ENCODE measurements at regions not wholly inside any gene's neighbourhood (a gene's known extent, or its start where the extent isn't known, plus 50 kb on each side); places are given as distances from the start of the nearest gene placed in this dataset.

GRCh38 chr12:89092297-89092696 lies 260.0 kb downstream of the DUSP6 start:
- no peak for DNase-seq (ENCODE audit: low read depth)

GRCh38 chr12:89091293-89091841 lies 260.9 kb downstream of the DUSP6 start:
- no peak for DNase-seq (ENCODE audit: low read depth)

GRCh38 chr12:89089264-89089663 lies 263.0 kb downstream of the DUSP6 start:
- DNase-seq (ENCODE audit: low read depth), result no peak

- DNase-seq (ENCODE audit: low read depth), result no peak
These were observed 264.4 kb downstream of the DUSP6 start for GRCh38 chr12:89087876-89088275.

- no peak for DNase-seq (ENCODE audit: low read depth)
These were observed 265.0 kb downstream of the DUSP6 start for GRCh38 chr12:89087149-89087825.

- no peak for DNase-seq (ENCODE audit: low read depth)
These were observed 266.9 kb downstream of the DUSP6 start for GRCh38 chr12:89085421-89085820.

- DNase-seq (ENCODE audit: low read depth), result no peak
These were observed 267.6 kb downstream of the DUSP6 start for GRCh38 chr12:89084751-89085150.

GRCh38 chr12:89083491-89083890 lies 268.8 kb downstream of the DUSP6 start:
- DNase-seq (ENCODE audit: low read depth), result no peak

- DNase-seq (ENCODE audit: low read depth), result no peak
These were observed 269.9 kb downstream of the DUSP6 start for GRCh38 chr12:89082370-89082753.

- no peak for DNase-seq (ENCODE audit: low read depth)
These were observed 270.5 kb downstream of the DUSP6 start for GRCh38 chr12:89081719-89082369.

GRCh38 chr12:89080793-89081465 lies 271.4 kb downstream of the DUSP6 start:
- no peak for DNase-seq (ENCODE audit: low read depth)

GRCh38 chr12:89075880-89076540 lies 276.3 kb downstream of the DUSP6 start:
- DNase-seq (ENCODE audit: low read depth), result no peak

- DNase-seq (ENCODE audit: low read depth), result no peak
These were observed 278.6 kb downstream of the DUSP6 start for GRCh38 chr12:89073659-89074058.

GRCh38 chr12:89073027-89073398 lies 279.3 kb downstream of the DUSP6 start:
- DNase-seq (ENCODE audit: low read depth), result no peak

GRCh38 chr12:89072294-89073026 lies 279.8 kb downstream of the DUSP6 start:
- DNase-seq (ENCODE audit: low read depth), result no peak

- no peak for DNase-seq (ENCODE audit: low read depth)
These were observed 281.7 kb downstream of the DUSP6 start for GRCh38 chr12:89070603-89071002.

- DNase-seq (ENCODE audit: low read depth), result no peak
These were observed 282.9 kb downstream of the DUSP6 start for GRCh38 chr12:89069431-89069830.

- no peak for DNase-seq (ENCODE audit: low read depth)
These were observed 284.7 kb downstream of the DUSP6 start for GRCh38 chr12:89067421-89068187.

GRCh38 chr12:89064780-89065179 lies 287.5 kb downstream of the DUSP6 start:
- no peak for DNase-seq (ENCODE audit: low read depth)

GRCh38 chr12:89064151-89064550 lies 288.1 kb downstream of the DUSP6 start:
- DNase-seq (ENCODE audit: low read depth), result no peak

GRCh38 chr12:89062996-89063395 lies 289.3 kb downstream of the DUSP6 start:
- DNase-seq (ENCODE audit: low read depth), result no peak
